ENCODE measurements at regions not wholly inside any gene's neighbourhood (a gene's known extent, or its start where the extent isn't known, plus 50 kb on each side); places are given as distances from the start of the nearest gene placed in this dataset.

- in situ Hi-C loops (cut with MboI), result no loop called here
- no TSS peak for BruUV-seq (replicated peaks)
Measured at GRCh38 chr6:11645016-11645415, 107.5 kb downstream of the TMEM170B start.

More at GRCh38 chr6:11645016-11645415, 107.5 kb downstream of the TMEM170B start:
- Histone ChIP-seq H4K20me1 (replicated peaks; ENCODE audit: control insufficient read depth, insufficient read depth, low read length) (no peaks in the 10 kb centered on the region), H3K27me3 (ENCODE audit: control insufficient read depth in 2 of 2, insufficient read depth in 2 of 2, low read length in 2 of 2) (peaks cover 28 to 41% of the 10 kb centered on the region in 2 experiments), H3K9me3 (replicated peaks; ENCODE audit: control insufficient read depth, insufficient read depth, low read depth, low read length) (no peaks in the 10 kb centered on the region), H3K27ac (ENCODE audit: extremely low read depth, low read depth, low read length) (no peak overlapping the region), H3K4me1 (replicated peaks in 1 of 2; ENCODE audit: control insufficient read depth in 2 of 2, insufficient read depth in 2 of 2, low read length in 2 of 2) (no peaks in the 10 kb centered on the region), H3K79me2 (ENCODE audit: control insufficient read depth, insufficient read depth, low read length) (no peaks in the 10 kb centered on the region), H3K4me3 (no peak overlapping the region), H3K4me2 (ENCODE audit: insufficient read depth, low read length) (no peak overlapping the region), H3K9me1 (ENCODE audit: control insufficient read depth, insufficient read depth, low read length) (no peaks in the 10 kb centered on the region), H2AFZ (ENCODE audit: low read depth, low read length) (no peak overlapping the region), H3K9ac (ENCODE audit: insufficient read depth in 1 of 2, low read depth in 2 of 2, low read length in 2 of 2) (no peak overlapping the region), H3K36me3 (ENCODE audit: control insufficient read depth, insufficient read depth, low read length) (no peaks in the 10 kb centered on the region)
- WGBS (ENCODE audit: insufficient coverage, low coverage, missing lambda C conversion rate), result 0% methylated on average over 1 of the region's 1 CpG
- CTCF ChIA-PET (ENCODE audit: low intra/inter-chr PET ratio), result no interaction called here
- DNase-seq (ENCODE audit: extremely low read depth in 1 of 4, low spot score in 3 of 4) (no peak), ATAC-seq (no peak), FAIRE-seq (no peak)
- intact Hi-C loops (cut with micrococcal nuclease), result no loop called here
- TF ChIP-seq, protein P1, sequence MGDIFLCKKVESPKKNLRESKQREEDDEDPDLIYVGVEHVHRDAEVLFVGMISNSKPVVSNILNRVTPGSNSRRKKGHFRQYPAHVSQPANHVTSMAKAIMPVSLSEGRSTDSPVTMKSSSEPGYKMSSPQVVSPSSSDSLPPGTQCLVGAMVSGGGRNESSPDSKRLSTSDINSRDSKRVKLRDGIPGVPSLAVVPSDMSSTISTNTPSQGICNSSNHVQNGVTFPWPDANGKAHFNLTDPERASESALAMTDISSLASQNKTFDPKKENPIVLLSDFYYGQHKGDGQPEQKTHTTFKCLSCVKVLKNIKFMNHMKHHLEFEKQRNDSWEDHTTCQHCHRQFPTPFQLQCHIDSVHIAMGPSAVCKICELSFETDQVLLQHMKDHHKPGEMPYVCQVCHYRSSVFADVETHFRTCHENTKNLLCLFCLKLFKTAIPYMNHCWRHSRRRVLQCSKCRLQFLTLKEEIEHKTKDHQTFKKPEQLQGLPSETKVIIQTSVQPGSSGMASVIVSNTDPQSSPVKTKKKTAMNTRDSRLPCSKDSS (IDR thresholded peaks at IDR 0.05; ENCODE audit: low read depth, partially characterized antibody), result no peak
- TF ChIP-seq ETS2 (tag; IDR thresholded peaks at IDR 0.05; ENCODE audit: borderline replicate concordance, poor library complexity, severe bottlenecking), result no peak
- TF ChIP-seq ARHGAP35 (IDR thresholded peaks at IDR 0.05; ENCODE audit: partially characterized antibody), result no peak
- no peak for TF ChIP-seq RBM22 (IDR thresholded peaks at IDR 0.05; ENCODE audit: low read depth, low read length, poor library complexity, severe bottlenecking)
- TF ChIP-seq PHB (CRISPR knock-in tag; IDR thresholded peaks at IDR 0.05), result no peak
- no peak for TF ChIP-seq ZBTB5 (IDR thresholded peaks at IDR 0.05)
- TF ChIP-seq ZNF124 (CRISPR knock-in tag; IDR thresholded peaks at IDR 0.05), result no peak
- TF ChIP-seq DNMT1 (IDR thresholded peaks at IDR 0.05), result no peak
- TF ChIP-seq THRAP3 (IDR thresholded peaks at IDR 0.05; ENCODE audit: borderline replicate concordance), result no peak
- no peak for TF ChIP-seq GATA2 (CRISPR knock-in tag; IDR thresholded peaks at IDR 0.05)
- TF ChIP-seq, protein P2, sequence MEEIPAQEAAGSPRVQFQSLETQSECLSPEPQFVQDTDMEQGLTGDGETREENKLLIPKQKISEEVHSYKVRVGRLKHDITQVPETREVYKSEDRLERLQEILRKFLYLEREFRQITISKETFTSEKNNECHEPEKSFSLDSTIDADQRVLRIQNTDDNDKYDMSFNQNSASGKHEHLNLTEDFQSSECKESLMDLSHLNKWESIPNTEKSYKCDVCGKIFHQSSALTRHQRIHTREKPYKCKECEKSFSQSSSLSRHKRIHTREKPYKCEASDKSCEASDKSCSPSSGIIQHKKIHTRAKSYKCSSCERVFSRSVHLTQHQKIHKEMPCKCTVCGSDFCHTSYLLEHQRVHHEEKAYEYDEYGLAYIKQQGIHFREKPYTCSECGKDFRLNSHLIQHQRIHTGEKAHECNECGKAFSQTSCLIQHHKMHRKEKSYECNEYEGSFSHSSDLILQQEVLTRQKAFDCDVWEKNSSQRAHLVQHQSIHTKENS (CRISPR knock-in tag; IDR thresholded peaks at IDR 0.05), result no peak
- TF ChIP-seq, protein P3, sequence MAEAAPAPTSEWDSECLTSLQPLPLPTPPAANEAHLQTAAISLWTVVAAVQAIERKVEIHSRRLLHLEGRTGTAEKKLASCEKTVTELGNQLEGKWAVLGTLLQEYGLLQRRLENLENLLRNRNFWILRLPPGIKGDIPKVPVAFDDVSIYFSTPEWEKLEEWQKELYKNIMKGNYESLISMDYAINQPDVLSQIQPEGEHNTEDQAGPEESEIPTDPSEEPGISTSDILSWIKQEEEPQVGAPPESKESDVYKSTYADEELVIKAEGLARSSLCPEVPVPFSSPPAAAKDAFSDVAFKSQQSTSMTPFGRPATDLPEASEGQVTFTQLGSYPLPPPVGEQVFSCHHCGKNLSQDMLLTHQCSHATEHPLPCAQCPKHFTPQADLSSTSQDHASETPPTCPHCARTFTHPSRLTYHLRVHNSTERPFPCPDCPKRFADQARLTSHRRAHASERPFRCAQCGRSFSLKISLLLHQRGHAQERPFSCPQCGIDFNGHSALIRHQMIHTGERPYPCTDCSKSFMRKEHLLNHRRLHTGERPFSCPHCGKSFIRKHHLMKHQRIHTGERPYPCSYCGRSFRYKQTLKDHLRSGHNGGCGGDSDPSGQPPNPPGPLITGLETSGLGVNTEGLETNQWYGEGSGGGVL (CRISPR knock-in tag; IDR thresholded peaks at IDR 0.05), result no peak
- no peak for TF ChIP-seq CCNT2 (IDR thresholded peaks at IDR 0.05; ENCODE audit: borderline replicate concordance, extremely low read depth, insufficient read length, low read depth, low read length)
- TF ChIP-seq ZNF347 (CRISPR knock-in tag; IDR thresholded peaks at IDR 0.05; ENCODE audit: low read depth), result no peak
- no peak for TF ChIP-seq RFX1 (IDR thresholded peaks at IDR 0.05)
- POLR2A ChIA-PET, result interaction anchor here (0.7 to 1.9 kb wide), 3 partner anchors 38 to 718 kb away, joined by 3 to 4 read pairs (median 4); partner anchors contain the start of gene EDN1

Data from K562 (cell line).